ENCODE measurements at regions not wholly inside any gene's neighbourhood (a gene's known extent, or its start where the extent isn't known, plus 50 kb on each side); places are given as distances from the start of the nearest gene placed in this dataset.

- no peak for TF ChIP-seq CHAMP1 (IDR thresholded peaks at IDR 0.05)
- no peak for TF ChIP-seq CTCF (IDR thresholded peaks at IDR 0.05 in 2 of 3, conservative IDR thresholded peaks at IDR 0.05 in 1 of 3; ENCODE audit: insufficient read depth in 2 of 3, low read depth in 1 of 3, low read length in 3 of 3)
- no peak for TF ChIP-seq MAZ (CRISPR knock-in tag; conservative IDR thresholded peaks at IDR 0.05 in 1 of 2, IDR thresholded peaks at IDR 0.05 in 1 of 2)
- TF ChIP-seq BACH1 (tag; IDR thresholded peaks at IDR 0.05) = no peak
- TF ChIP-seq RAD21 (CRISPR knock-in tag; conservative IDR thresholded peaks at IDR 0.05 in 1 of 2, IDR thresholded peaks at IDR 0.05 in 1 of 2) = no peak
- TF ChIP-seq ZNF274 (IDR thresholded peaks at IDR 0.05; ENCODE audit: borderline replicate concordance, low read depth, low read length) = no peak
- TF ChIP-seq ZNF584 (CRISPR knock-in tag; IDR thresholded peaks at IDR 0.05; ENCODE audit: low read depth) = no peak
- TF ChIP-seq ZBTB11 (CRISPR knock-in tag; IDR thresholded peaks at IDR 0.05) = no peak
- no peak for TF ChIP-seq SMAD1 (IDR thresholded peaks at IDR 0.05; ENCODE audit: low read depth, low read length, partially characterized antibody)
- TF ChIP-seq SMC3 (conservative IDR thresholded peaks at IDR 0.05; ENCODE audit: insufficient read depth, low read depth, low read length) = no peak
- TF ChIP-seq HNRNPUL1 (IDR thresholded peaks at IDR 0.05; ENCODE audit: low read length) = no peak
- TF ChIP-seq POLR2A (conservative IDR thresholded peaks at IDR 0.05) = no peak
- TF ChIP-seq CHD7 (IDR thresholded peaks at IDR 0.05; ENCODE audit: low read depth, low read length) = no peak
- no peak for TF ChIP-seq HLTF (IDR thresholded peaks at IDR 0.05)
Observed at GRCh38 chr9:28961623-28962022, 1388.3 kb upstream of the C9orf72 start.

Data from K562 (cell line).